Endothelial cell of umbilical vein (primary cell): ENCODE measurements at regions not wholly inside any gene's neighbourhood (a gene's known extent, or its start where the extent isn't known, plus 50 kb on each side); places are given as distances from the start of the nearest gene placed in this dataset.

ENCODE experiments used
- BruUV-seq: library from RNA; stranded (reverse); fragments of 400-500 nt; replicated peaks from 2 replicates; lab custom pipeline; 2021; lab: Mats Ljungman, UMichigan
- CTCF ChIA-PET: fragments of 300-600, 350-600 bp; sonication (Branson Sonifier 250); formaldehyde crosslinking; loops from one replicate; lab custom pipeline; 2021; ENCODE audit warnings: antibody characterized with exemption, inconsistent platforms; lab: Charles Lee
- POLR2A ChIA-PET: fragments of 300-600, 350-600 bp; sonication (Branson Sonifier 250); formaldehyde crosslinking; loops from one replicate; lab custom pipeline; 2021; ENCODE audit warnings: antibody characterized with exemption, inconsistent platforms; lab: Charles Lee
- DNase-seq: peaks from one replicate; pipeline ENCODE4 v3.0.0-alpha.2; 2011; ENCODE audit warnings: low read depth, low spot score
- FAIRE-seq: peaks from 2 replicates; lab custom pipeline; 2011; peaks lifted over from hg19 to GRCh38; lab: Jason Lieb, UNC
- H2AFZ ChIP-seq: 2 replicates; pipeline ENCODE4 v1.6.0; 2012; ENCODE audit warnings: low read depth, low read length, control low read depth, inconsistent platforms
- H3K27ac ChIP-seq: 2 replicates; pipeline ENCODE4 v1.5.1; 2011; ENCODE audit warnings: low read depth, mild to moderate bottlenecking, control low read depth, low read length, moderate library complexity; ENCODE audit not compliant: insufficient read depth
- H3K27me3 ChIP-seq, 2 experiments: 2 replicates each; pipeline versions ENCODE4 v1.6.0 to v1.6.1; 2011; ENCODE audit warnings: low read length in 2 of 2, mixed read lengths in 1 of 2; ENCODE audit not compliant: control insufficient read depth in 2 of 2, insufficient read depth in 2 of 2
- H3K36me3 ChIP-seq, 2 experiments: 2 replicates in 1 of 2; 3 replicates in 1 of 2; pipeline ENCODE4 v1.5.1; 2011; ENCODE audit warnings: low read length in 2 of 2, mild to moderate bottlenecking in 1 of 2, moderate library complexity in 1 of 2; ENCODE audit not compliant: control insufficient read depth in 2 of 2, insufficient read depth in 2 of 2; ENCODE audit errors: extremely low read depth in 1 of 2
- H3K4me1 ChIP-seq: 3 replicates; pipeline ENCODE4 v1.5.1; 2011; ENCODE audit warnings: mild to moderate bottlenecking, low read length; ENCODE audit not compliant: control insufficient read depth, insufficient read depth; ENCODE audit errors: extremely low read depth
- H3K4me2 ChIP-seq: 2 replicates; pipeline ENCODE4 v1.6.1; 2011; ENCODE audit warnings: low read length, control low read depth, mixed read lengths; ENCODE audit not compliant: insufficient read depth
- H3K4me3 ChIP-seq, 3 experiments: fragments of 200-600 bp in 1 of 3; sonication (generic), shearing (Covaris generic) in 1 of 3; replicated peaks in 1 of 3; 2 replicates each; pipeline ENCODE4 v1.5.1; 2011 to 2016; ENCODE audit warnings: control low read depth in 3 of 3, low read length in 3 of 3, mild to moderate bottlenecking in 2 of 3, inconsistent platforms in 1 of 3, low read depth in 1 of 3, moderate library complexity in 1 of 3; ENCODE audit not compliant: insufficient read depth in 1 of 3
- H3K79me2 ChIP-seq: 2 replicates; pipeline ENCODE4 v1.6.0; 2012; ENCODE audit warnings: low read length, inconsistent platforms; ENCODE audit not compliant: control insufficient read depth, insufficient read depth
- H3K9ac ChIP-seq: replicated peaks from 2 replicates; pipeline ENCODE3; 2011; ENCODE audit warnings: low read length, control low read depth; ENCODE audit not compliant: insufficient read depth; ENCODE audit errors: extremely low read depth
- H3K9me1 ChIP-seq: replicated peaks from 3 replicates; pipeline ENCODE4 v1.6.0; 2011; ENCODE audit warnings: mild to moderate bottlenecking, low read length; ENCODE audit not compliant: control insufficient read depth, insufficient read depth; ENCODE audit errors: extremely low read depth
- H3K9me3 ChIP-seq: replicated peaks from 2 replicates; pipeline ENCODE4 v1.5.1; 2012; ENCODE audit warnings: low read length, inconsistent platforms; ENCODE audit not compliant: control insufficient read depth, insufficient read depth
- H4K20me1 ChIP-seq: replicated peaks from 2 replicates; pipeline ENCODE3; 2011; ENCODE audit warnings: mild to moderate bottlenecking, low read length; ENCODE audit not compliant: control insufficient read depth, insufficient read depth; ENCODE audit errors: extremely low read depth
- CTCF ChIP-seq, 2 donors: IDR thresholded peaks; 1 replicate in 1 of 2; 2 replicates in 1 of 2; pipeline ENCODE4 v1.5.1; 2011; ENCODE audit warnings: low read length in 2 of 2, mild to moderate bottlenecking in 2 of 2, moderate library complexity in 2 of 2, control low read depth in 1 of 2, inconsistent platforms in 1 of 2, low read depth in 1 of 2; ENCODE audit not compliant: insufficient read depth in 1 of 2; ENCODE audit errors: extremely low read depth in 1 of 2
- EZH2 ChIP-seq: IDR thresholded peaks from 2 replicates; pipeline ENCODE4 v1.6.1; 2012; ENCODE audit warnings: borderline replicate concordance, low read depth, mild to moderate bottlenecking, moderate library complexity, low read length, inconsistent platforms; ENCODE audit not compliant: severe bottlenecking
- FOS ChIP-seq: IDR thresholded peaks from 2 replicates; pipeline ENCODE4 v1.6.1; 2011; ENCODE audit warnings: mild to moderate bottlenecking, low read length, moderate library complexity, borderline replicate concordance; ENCODE audit not compliant: insufficient read depth
- GATA2 ChIP-seq: IDR thresholded peaks from 2 replicates; pipeline ENCODE4 v1.7.0; 2011; ENCODE audit warnings: low read depth, mild to moderate bottlenecking, moderate library complexity, mixed read lengths, low read length; ENCODE audit not compliant: insufficient read length, insufficient read depth
- JUN ChIP-seq: IDR thresholded peaks from 2 replicates; pipeline ENCODE4 v1.6.1; 2011; ENCODE audit warnings: borderline replicate concordance, low read depth; ENCODE audit not compliant: insufficient read length, insufficient read depth
- MAX ChIP-seq: IDR thresholded peaks from 2 replicates; pipeline ENCODE4 v1.6.1; 2011; ENCODE audit not compliant: insufficient read depth, insufficient read length
- MYC ChIP-seq: IDR thresholded peaks from one replicate; pipeline ENCODE4 v1.6.1; 2011; ENCODE audit warnings: mild to moderate bottlenecking, low read depth, low read length
- POLR2A ChIP-seq: IDR thresholded peaks from 2 replicates; pipeline ENCODE4 v1.6.1; 2012; ENCODE audit warnings: low read depth, mild to moderate bottlenecking, control low read depth, low read length
- POLR2AphosphoS5 ChIP-seq: IDR thresholded peaks from 2 replicates; pipeline ENCODE4 v1.6.1; 2012; ENCODE audit warnings: low read depth, mild to moderate bottlenecking, control low read depth, low read length, moderate library complexity; ENCODE audit not compliant: insufficient read depth
- dilution Hi-C: fragments of 300-500 bp; cut with MboI; formaldehyde crosslinking; loops from one replicate; pipeline ENCODE4 v1.15.0; 2019; ENCODE audit warnings: low sequenced_read_pairs; ENCODE audit not compliant: extremely low pct_ligation_motif_present
- intact Hi-C: fragments of 100-400 bp; cut with micrococcal nuclease; formaldehyde crosslinking; loops from one replicate; pipeline ENCODE4 v1.10.0; 2022

GRCh38 chr16:73426433-73427160 is 378.7 kb upstream of the ZFHX3 start:
- Histone ChIP-seq H3K27me3 (no peaks in the 10 kb centered on the region), H3K4me2 (no peak overlapping the region), H4K20me1 (no peaks in the 10 kb centered on the region), H3K27ac (no peak overlapping the region), H2AFZ (no peak overlapping the region), H3K36me3 (no peaks in the 10 kb centered on the region), H3K4me3 (no peak overlapping the region), H3K9ac (no peak overlapping the region), H3K9me3 (peaks cover 4% of the 10 kb centered on the region), H3K4me1 (no peaks in the 10 kb centered on the region), H3K79me2 (no peaks in the 10 kb centered on the region), H3K9me1 (no peaks in the 10 kb centered on the region)
- dilution Hi-C loops = no loop called here
- POLR2A ChIA-PET = no interaction called here
- intact Hi-C loops = no loop called here
- no peak for FAIRE-seq
- no TSS peak for BruUV-seq
- no peak for TF ChIP-seq EZH2
- no peak for TF ChIP-seq CTCF (IDR thresholded peaks at IDR 0.05; ENCODE audit: extremely low read depth in 1 of 2, insufficient read depth in 1 of 2, low read depth in 1 of 2, low read length in 2 of 2)
- TF ChIP-seq MAX = no peak
- TF ChIP-seq POLR2A = no peak
- no peak for TF ChIP-seq POLR2AphosphoS5
- TF ChIP-seq MYC = no peak
- no peak for TF ChIP-seq FOS
- no peak for TF ChIP-seq JUN
- TF ChIP-seq GATA2 = no peak
- DNase-seq = no peak
- CTCF ChIA-PET = no interaction called here
